IMR-90 (cell line): ENCODE measurements at regions not wholly inside any gene's neighbourhood (a gene's known extent, or its start where the extent isn't known, plus 50 kb on each side); places are given as distances from the start of the nearest gene placed in this dataset.

Source experiments
- ATAC-seq: fragments of 200-7000 bp; cut with Tn5 transposase; 2 replicates; pipeline ENCODE4 v1.9.1; 2020; ENCODE audit warnings: low read depth, mild to moderate bottlenecking, moderate library complexity
- BruUV-seq: library from RNA; stranded (reverse); fragments of 400-500 nt; replicated peaks from 2 replicates; lab custom pipeline; 2021; lab: Mats Ljungman, UMichigan
- CTCF ChIA-PET: fragments of 300-600 bp; formaldehyde crosslinking; extraction: SDS; loops from one replicate; lab custom pipeline; 2021; ENCODE audit warnings: antibody characterized with exemption; lab: Yijun Ruan, JAX
- POLR2A ChIA-PET: fragments of 300-600 bp; sonication (Branson Sonifier 250); formaldehyde crosslinking; loops from one replicate; lab custom pipeline; 2022; ENCODE audit warnings: antibody characterized with exemption; ENCODE audit not compliant: unreplicated experiment; lab: Charles Lee
- DNase-seq: peaks from one replicate; pipeline ENCODE4 v3.0.0; 2013
- H2AFZ ChIP-seq: replicated peaks from 2 replicates; pipeline ENCODE3; 2013; ENCODE audit warnings: low read length, mild to moderate bottlenecking; ENCODE audit not compliant: poor library complexity
- H2AK5ac ChIP-seq: 2 replicates; pipeline ENCODE4 v1.6.1; 2013; ENCODE audit warnings: low read depth, low read length, inconsistent platforms
- H2AK9ac ChIP-seq: replicated peaks from 2 replicates; pipeline ENCODE3; 2013; ENCODE audit warnings: mild to moderate bottlenecking, low read depth, low read length, moderate library complexity; ENCODE audit not compliant: poor library complexity
- H2BK120ac ChIP-seq: 2 replicates; pipeline ENCODE4 v1.6.1; 2013; ENCODE audit warnings: low read depth, low read length, inconsistent platforms
- H2BK15ac ChIP-seq: 3 replicates; pipeline ENCODE4 v1.6.1; 2013; ENCODE audit warnings: low read depth, low read length, inconsistent platforms
- H2BK20ac ChIP-seq: 2 replicates; pipeline ENCODE4 v1.6.1; 2013; ENCODE audit warnings: low read depth, mild to moderate bottlenecking, inconsistent platforms, low read length, moderate library complexity
- H2BK5ac ChIP-seq: 2 replicates; pipeline ENCODE4 v1.6.1; 2013; ENCODE audit warnings: mild to moderate bottlenecking, low read depth, low read length, inconsistent platforms; ENCODE audit not compliant: poor library complexity, severe bottlenecking
- H3K14ac ChIP-seq: replicated peaks from 2 replicates; pipeline ENCODE4 v1.6.1; 2013; ENCODE audit warnings: low read depth, low read length, inconsistent platforms
- H3K18ac ChIP-seq: 2 replicates; pipeline ENCODE4 v1.6.1; 2013; ENCODE audit warnings: low read depth, low read length, control low read depth
- H3K23ac ChIP-seq: 2 replicates; pipeline ENCODE4 v1.6.1; 2013; ENCODE audit warnings: low read depth, low read length, inconsistent platforms
- H3K27ac ChIP-seq: 2 replicates; pipeline ENCODE4 v1.5.1; 2013; ENCODE audit warnings: mild to moderate bottlenecking, control low read depth, low read length; ENCODE audit not compliant: insufficient read depth
- H3K27me3 ChIP-seq: 2 replicates; pipeline ENCODE4 v1.6.1; 2013; ENCODE audit warnings: low read length; ENCODE audit not compliant: control insufficient read depth, insufficient read depth
- H3K36me3 ChIP-seq: 2 replicates; pipeline ENCODE4 v1.6.1; 2013; ENCODE audit warnings: low read length, mixed read lengths; ENCODE audit not compliant: control insufficient read depth, insufficient read depth
- H3K4ac ChIP-seq: 2 replicates; pipeline ENCODE4 v1.6.1; 2013; ENCODE audit warnings: low read depth, low read length, inconsistent platforms
- H3K4me1 ChIP-seq: 2 replicates; pipeline ENCODE4 v1.6.1; 2013; ENCODE audit warnings: low read length, mixed read lengths; ENCODE audit not compliant: control insufficient read depth, insufficient read depth
- H3K4me2 ChIP-seq: 2 replicates; pipeline ENCODE4 v1.6.1; 2013; ENCODE audit warnings: low read depth, mild to moderate bottlenecking, control low read depth, low read length, moderate library complexity
- H3K4me3 ChIP-seq: 2 replicates; pipeline ENCODE4 v1.5.1; 2013; ENCODE audit warnings: low read depth, mild to moderate bottlenecking, control low read depth, low read length, moderate library complexity; ENCODE audit not compliant: insufficient read depth
- H3K56ac ChIP-seq: 2 replicates; pipeline ENCODE4 v1.6.1; 2013; ENCODE audit warnings: low read length, inconsistent platforms; ENCODE audit not compliant: insufficient read depth; ENCODE audit errors: extremely low read depth
- H3K79me1 ChIP-seq, 2 experiments: 2 replicates each; pipeline ENCODE4 v1.6.1; 2013; ENCODE audit warnings: low read length in 2 of 2, inconsistent platforms in 1 of 2, low read depth in 1 of 2
- H3K9ac ChIP-seq: 2 replicates; pipeline ENCODE4 v1.6.1; 2013; ENCODE audit warnings: low read depth, low read length, control low read depth
- H3K9me1 ChIP-seq: 2 replicates; pipeline ENCODE4 v1.6.1; 2013; ENCODE audit warnings: low read length, inconsistent platforms; ENCODE audit not compliant: insufficient read depth
- H3K9me3 ChIP-seq: 2 replicates; pipeline ENCODE4 v1.6.1; 2013; ENCODE audit warnings: low read length; ENCODE audit not compliant: control insufficient read depth, insufficient read depth
- H4K20me1 ChIP-seq: 2 replicates; pipeline ENCODE4 v1.6.1; 2013; ENCODE audit warnings: low read length, inconsistent platforms; ENCODE audit not compliant: insufficient read depth
- H4K5ac ChIP-seq: 2 replicates; pipeline ENCODE4 v1.6.1; 2013; ENCODE audit warnings: mild to moderate bottlenecking, low read depth, low read length, control low read depth
- H4K8ac ChIP-seq, 2 experiments: 2 replicates each; pipeline ENCODE4 v1.6.1; 2013; ENCODE audit warnings: low read depth in 2 of 2, low read length in 2 of 2, control low read depth in 1 of 2, inconsistent platforms in 1 of 2
- H4K91ac ChIP-seq: 2 replicates; pipeline ENCODE4 v1.6.1; 2013; ENCODE audit warnings: low read depth, low read length, inconsistent platforms; ENCODE audit not compliant: insufficient read depth
- BHLHE40 ChIP-seq: fragments of 150-350 bp; IDR thresholded peaks from 2 replicates; pipeline ENCODE4 v1.6.1; 2016; ENCODE audit warnings: mild to moderate bottlenecking, low read depth, low read length
- CEBPB ChIP-seq: IDR thresholded peaks from 2 replicates; pipeline ENCODE4 v1.6.1; 2012; ENCODE audit warnings: low read depth, low read length, improper control_type of control experiment
- CHD1 ChIP-seq: IDR thresholded peaks from 2 replicates; pipeline ENCODE4 v1.6.1; 2012; ENCODE audit warnings: low read depth, low read length, improper control_type of control experiment
- ELK1 ChIP-seq: fragments of 150-350 bp; IDR thresholded peaks from 2 replicates; pipeline ENCODE4 v1.6.1; 2016; ENCODE audit warnings: low read depth, mild to moderate bottlenecking, low read length, moderate library complexity, borderline replicate concordance
- SMC3 ChIP-seq: fragments of 150-350 bp; IDR thresholded peaks from 2 replicates; pipeline ENCODE4 v1.6.1; 2016; ENCODE audit warnings: low read depth, mild to moderate bottlenecking, antibody characterized with exemption, low read length, moderate library complexity
- WGBS, 2 experiments: methylation state at CpG; one replicate each; pipeline versions ENCODE4 v1.1.5 to v1.1.7; 2013; ENCODE audit warnings: missing lambda C conversion rate in 2 of 2; ENCODE audit not compliant: insufficient read length in 1 of 2; ENCODE audit errors: extremely low coverage in 2 of 2; 5-methylcytosine and 5-hydroxymethylcytosine counted together
- dilution Hi-C: fragments of 300-500 bp; cut with HindIII; formaldehyde crosslinking; loops from one replicate; pipeline ENCODE4 v1.14.3; 2018; ENCODE audit warnings: low sequenced_read_pairs; ENCODE audit not compliant: unreplicated experiment
- in situ Hi-C: fragments of 300-500 bp; cut with MboI; formaldehyde crosslinking; loops from 3 replicates; pipeline ENCODE4 v1.14.3; 2019; ENCODE audit warnings: low sequenced_read_pairs, inconsistent platforms, mixed read lengths
- intact Hi-C: fragments of 100-400 bp; cut with micrococcal nuclease; formaldehyde crosslinking; loops from 2 replicates; pipeline ENCODE4 v1.10.0; 2022

GRCh38 chr16:17657045-17657444 is 186.3 kb upstream of the XYLT1 start:
- no peak overlapping the region for H3K4me3 ChIP-seq
- DNase-seq (no peak), ATAC-seq (no peak)
- TF ChIP-seq SMC3: no peak
- no peak for TF ChIP-seq CHD1
- TF ChIP-seq CEBPB: no peak
- TF ChIP-seq ELK1: no peak
- no peak for TF ChIP-seq BHLHE40
- H3K4me1 ChIP-seq: no peaks in the 10 kb centered on the region
- H3K4me2 ChIP-seq: no peak overlapping the region
- H2AK5ac ChIP-seq: no peak overlapping the region
- no peak overlapping the region for H3K14ac ChIP-seq
- H3K23ac ChIP-seq: no peak overlapping the region
- intact Hi-C loops (no loop called here), dilution Hi-C loops (no loop called here), in situ Hi-C loops (no loop called here)
- BruUV-seq: no TSS peak
- H3K18ac ChIP-seq: no peak overlapping the region
- H4K5ac ChIP-seq: no peak overlapping the region
- no peak overlapping the region for H4K8ac ChIP-seq
- no peaks in the 10 kb centered on the region for H3K79me1 ChIP-seq
- H3K36me3 ChIP-seq: no peaks in the 10 kb centered on the region
- no peaks in the 10 kb centered on the region for H4K20me1 ChIP-seq
- H3K27ac ChIP-seq: no peak overlapping the region
- H4K91ac ChIP-seq: no peak overlapping the region
- no peaks in the 10 kb centered on the region for H3K9me1 ChIP-seq
- H3K4ac ChIP-seq: no peak overlapping the region
- ChIA-PET CTCF (no interaction called here), POLR2A (no interaction called here)
- no peak overlapping the region for H2AK9ac ChIP-seq
- H2BK20ac ChIP-seq: no peak overlapping the region
- no peak overlapping the region for H3K56ac ChIP-seq
- H3K9ac ChIP-seq: no peak overlapping the region
- H3K9me3 ChIP-seq: no peaks in the 10 kb centered on the region
- no peak overlapping the region for H2AFZ ChIP-seq
- H2BK15ac ChIP-seq: no peak overlapping the region
- H3K27me3 ChIP-seq: no peaks in the 10 kb centered on the region; the same call in 1 of the 2 replicates
- whole genome bisulfite sequencing, 2 experiments: 0% methylated on average over 3 of the region's 7 CpGs; no CpG with 5 or more reads in 1 of the 2 experiments
- H2BK120ac ChIP-seq: no peak overlapping the region
- no peak overlapping the region for H2BK5ac ChIP-seq
